SIG-M5 (cell line): ENCODE measurements at regions not wholly inside any gene's neighbourhood (a gene's known extent, or its start where the extent isn't known, plus 50 kb on each side); places are given as distances from the start of the nearest gene placed in this dataset.
"Not testable (repeated sequence)": the region's sequence is repeated elsewhere in the genome, so short reads cannot be mapped to it uniquely, and the experiment has no call there.

Experiments
- DNase-seq: peaks from one replicate; lab custom pipeline; 2025; lab: John Stamatoyannopoulos, UW

GRCh38 chr1:43042773-43043457 lies 84.2 kb upstream of the SLC2A1 start:
- DNase-seq: no peak

DNA sequence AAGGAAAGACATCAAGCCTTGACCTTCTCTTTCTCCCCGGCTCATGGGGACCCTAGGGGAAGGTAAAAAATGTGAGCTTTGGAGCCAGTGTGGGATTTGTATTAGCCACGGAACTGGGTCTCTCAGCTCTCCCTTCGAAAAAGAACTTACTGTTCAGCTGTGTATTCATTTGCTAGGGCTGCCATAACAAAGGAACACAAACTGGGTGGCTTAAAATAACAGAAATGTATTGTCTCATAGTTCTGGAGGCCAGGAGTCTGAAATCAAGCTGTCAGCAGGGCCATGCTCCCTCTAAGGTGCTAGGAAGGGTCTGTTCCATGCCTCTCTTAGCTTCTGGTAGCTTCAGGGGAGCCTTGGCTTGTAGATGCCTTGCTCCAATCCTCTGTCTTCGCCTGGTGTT lies 83.5 kb upstream of the SLC2A1 start:
- no peak for DNase-seq

GRCh38 chr1:43041591-43041990 lies 82.9 kb upstream of the SLC2A1 start:
- no peak for DNase-seq

GRCh38 chr1:43039228-43040055 lies 80.8 kb upstream of the SLC2A1 start:
- DNase-seq: no peak

DNA sequence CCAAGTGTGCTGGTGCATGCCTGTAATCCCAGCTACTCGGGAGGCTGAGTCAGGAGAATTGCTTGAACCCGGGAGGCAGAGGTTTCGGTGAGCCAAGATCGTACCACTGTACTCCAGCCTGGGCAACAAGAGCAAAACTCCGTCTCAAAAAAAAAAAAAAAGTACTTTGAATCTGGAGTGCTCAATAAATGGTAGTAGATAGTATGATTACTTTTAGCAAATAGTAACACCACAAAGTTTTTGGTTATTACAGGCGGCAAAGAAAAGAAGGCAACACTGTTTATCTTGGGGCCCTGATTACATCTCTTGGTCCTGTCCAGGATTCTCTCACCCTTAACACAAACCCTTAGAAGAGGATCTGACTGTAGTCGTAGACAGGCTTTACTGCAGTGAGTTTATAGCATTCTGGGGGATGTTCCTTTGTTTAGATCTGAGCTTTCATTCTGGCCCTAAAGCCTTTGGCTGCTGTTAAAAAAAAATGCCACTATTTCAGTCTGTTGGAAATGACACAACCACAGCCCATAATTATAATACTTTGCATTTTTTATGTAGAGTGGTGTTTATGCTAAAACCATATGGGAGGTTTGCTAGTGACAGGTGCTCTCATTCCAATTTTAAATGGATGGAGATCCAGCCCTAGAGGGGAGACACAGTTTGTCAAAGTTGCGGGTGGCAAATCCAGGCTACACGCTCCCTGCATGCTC lies 79.7 kb upstream of the SLC2A1 start:
- DNase-seq: no peak

DNA sequence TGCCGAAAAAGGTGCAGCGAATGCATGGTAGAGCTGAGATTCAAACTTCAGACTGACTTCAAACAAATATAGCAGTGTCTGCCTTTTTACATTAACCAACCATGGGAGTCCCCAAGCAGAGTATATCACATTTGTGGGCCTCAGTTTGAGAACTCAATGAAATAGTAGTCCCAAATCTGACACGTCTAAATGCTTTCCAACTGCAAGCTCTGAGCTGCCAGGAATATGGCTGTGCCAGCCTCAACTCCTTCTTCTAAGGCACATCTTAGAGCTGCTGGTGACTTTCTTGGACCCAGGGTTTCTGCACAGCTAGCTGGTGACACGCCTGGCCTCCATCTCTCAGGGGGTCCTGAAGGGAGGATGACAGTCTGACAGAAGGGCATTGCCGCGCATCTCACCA lies 78.8 kb upstream of the SLC2A1 start:
- DNase-seq: no peak

- DNase-seq: no peak
These were observed 78.3 kb upstream of the SLC2A1 start for GRCh38 chr1:43036932-43037331.

- no peak for DNase-seq
These were observed 77.4 kb upstream of the SLC2A1 start for GRCh38 chr1:43035821-43036741.

GRCh38 chr1:43034778-43035177 lies 76.1 kb upstream of the SLC2A1 start:
- no peak for DNase-seq

GRCh38 chr1:43034195-43034658 lies 75.6 kb upstream of the SLC2A1 start:
- no peak for DNase-seq

GRCh38 chr1:43031316-43032203 lies 72.9 kb upstream of the SLC2A1 start:
- no peak for DNase-seq

DNA sequence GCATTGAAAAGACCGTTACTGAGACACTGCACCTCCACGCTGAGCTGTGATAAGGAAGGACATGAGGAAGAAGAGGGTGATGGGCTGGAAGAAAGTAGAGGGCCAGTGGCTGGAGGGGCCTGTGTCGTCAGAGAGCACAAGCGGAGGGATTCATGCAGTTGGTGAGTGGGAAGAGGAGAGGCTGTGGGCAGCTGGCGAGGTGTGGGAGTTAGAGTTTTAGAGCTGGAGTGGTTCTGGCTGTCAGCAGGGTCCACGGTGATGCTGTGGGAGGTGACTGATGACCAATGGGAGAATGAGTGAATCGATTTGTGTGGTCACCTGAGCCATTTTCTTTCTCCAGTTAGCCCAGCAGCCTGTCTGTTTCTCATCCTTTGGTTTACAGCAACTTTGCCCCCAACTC lies 66.2 kb upstream of the SLC2A1 start:
- DNase-seq: no peak

DNA sequence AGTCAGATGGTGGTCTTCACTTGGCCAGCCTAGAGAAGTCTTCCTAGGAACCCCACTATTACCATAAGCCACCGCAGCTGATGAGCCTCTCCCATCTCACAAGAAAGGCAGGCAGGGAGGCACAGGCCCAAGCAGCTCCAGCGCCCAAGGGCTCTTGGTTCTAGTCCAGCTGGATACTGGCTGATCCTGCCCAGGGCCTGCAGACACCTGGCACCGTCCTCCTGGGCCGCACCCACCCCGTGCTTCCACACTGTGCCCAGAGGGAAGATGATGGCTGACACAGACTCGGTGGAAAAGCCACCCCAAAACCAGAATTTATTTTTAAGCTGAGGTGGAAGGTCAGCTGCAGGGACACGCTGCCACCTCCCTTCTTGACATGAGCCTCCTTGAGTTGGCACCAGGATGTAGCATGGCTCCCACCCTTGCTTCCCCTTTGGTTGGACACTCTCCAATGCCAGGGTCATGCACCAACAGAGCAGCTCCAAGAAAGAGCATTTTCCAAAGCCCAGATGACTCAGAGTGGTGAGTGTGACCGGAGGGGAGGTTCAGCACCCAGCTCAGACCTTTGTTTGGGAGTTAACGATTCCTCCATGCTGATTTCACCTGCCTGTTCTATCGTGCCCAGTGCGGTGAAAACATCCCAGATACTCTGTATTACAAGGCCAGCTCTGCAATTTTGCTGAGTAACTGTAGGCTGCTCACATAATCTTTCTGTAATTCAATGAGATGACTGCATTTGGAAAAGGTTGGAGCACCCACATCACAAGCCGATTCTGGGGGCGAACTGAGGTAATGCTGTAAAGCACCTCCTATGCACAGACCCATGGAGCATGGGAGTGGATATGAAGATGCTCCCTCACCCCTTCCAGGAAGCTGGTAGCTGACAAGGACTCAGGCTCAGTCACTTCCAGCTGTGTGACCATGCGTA lies 63.1 kb upstream of the SLC2A1 start:
- DNase-seq: no peak

- DNase-seq: no peak
These were observed 60.6 kb upstream of the SLC2A1 start for GRCh38 chr1:43019226-43019625.

GRCh38 chr1:43018121-43018520 lies 59.5 kb upstream of the SLC2A1 start:
- no peak for DNase-seq

- DNase-seq: no peak
These were observed 56.6 kb upstream of the SLC2A1 start for GRCh38 chr1:43015269-43015668.

GRCh38 chr1:43014579-43014978 lies 55.9 kb upstream of the SLC2A1 start:
- not testable (repeated sequence) for DNase-seq

GRCh38 chr1:43011020-43011419 lies 52.4 kb upstream of the SLC2A1 start:
- DNase-seq: no peak

DNA sequence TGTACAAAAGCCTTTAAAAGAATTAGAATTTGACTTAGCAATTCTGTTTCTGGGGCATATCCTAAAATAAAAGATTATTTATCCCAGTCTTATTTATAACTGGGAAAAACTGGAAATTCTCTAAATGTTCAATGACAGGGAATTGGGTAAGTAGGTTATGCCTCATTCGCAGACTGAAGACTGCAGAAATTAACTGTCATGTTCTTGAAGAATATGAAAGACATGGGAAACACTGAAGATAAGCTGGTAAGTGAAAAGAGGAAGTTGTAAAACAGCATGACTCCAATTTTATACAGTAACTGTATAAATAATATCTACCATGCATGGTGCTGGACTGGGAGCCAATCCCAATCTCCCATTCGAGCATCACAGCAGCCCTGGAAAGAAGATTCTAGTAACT lies 50.6 kb upstream of the SLC2A1 start:
- peak; percentile 1 for DNase-seq
